HG03354 (cell line): ENCODE measurements at regions not wholly inside any gene's neighbourhood (a gene's known extent, or its start where the extent isn't known, plus 50 kb on each side); places are given as distances from the start of the nearest gene placed in this dataset.
"Not testable (repeated sequence)": the region's sequence is repeated elsewhere in the genome, so short reads cannot be mapped to it uniquely, and the experiment has no call there.

Experiments
- ATAC-seq: cut with Tn5 transposase; IDR thresholded peaks from one replicate; pipeline ENCODE4 v1.9.1; 2021; ENCODE audit warnings: mild to moderate bottlenecking; ENCODE audit not compliant: unreplicated experiment, poor library complexity, severe bottlenecking

GRCh38 chr11:96954587-96955242 lies 564.9 kb downstream of the JRKL start:
- no peak for ATAC-seq

- ATAC-seq, result no peak
Measured at GRCh38 chr11:96960476-96960875, 570.7 kb downstream of the JRKL start.

- ATAC-seq, result no peak
Measured at GRCh38 chr11:96960926-96961325, 571.1 kb downstream of the JRKL start.

- no peak for ATAC-seq
Measured at GRCh38 chr11:96961931-96962330, 572.1 kb downstream of the JRKL start.

- ATAC-seq, result no peak
Measured at GRCh38 chr11:96963375-96963774, 573.6 kb downstream of the JRKL start.

- ATAC-seq, result no peak
Measured at GRCh38 chr11:96964661-96965060, 574.8 kb downstream of the JRKL start.

- ATAC-seq, result no peak
Measured at GRCh38 chr11:96967616-96968015, 577.8 kb downstream of the JRKL start.

- no peak for ATAC-seq
Measured at GRCh38 chr11:96969251-96969650, 579.4 kb downstream of the JRKL start.

GRCh38 chr11:96978751-96979150 lies 588.9 kb downstream of the JRKL start:
- ATAC-seq, result no peak

GRCh38 chr11:96986516-96986915 lies 596.7 kb downstream of the JRKL start:
- no peak for ATAC-seq

- ATAC-seq, result no peak
Measured at GRCh38 chr11:96990914-96991313, 601.1 kb downstream of the JRKL start.

GRCh38 chr11:97000481-97000880 lies 610.7 kb downstream of the JRKL start:
- no peak for ATAC-seq

- no peak for ATAC-seq
Measured at GRCh38 chr11:97007283-97007682, 617.5 kb downstream of the JRKL start.

GRCh38 chr11:97009613-97010012 lies 619.8 kb downstream of the JRKL start:
- no peak for ATAC-seq

- ATAC-seq, result not testable (repeated sequence)
Measured at GRCh38 chr11:97010997-97011396, 621.2 kb downstream of the JRKL start.

- no peak for ATAC-seq
Measured at GRCh38 chr11:97015327-97015726, 625.5 kb downstream of the JRKL start.

- ATAC-seq, result no peak
Measured at GRCh38 chr11:97019305-97019704, 629.5 kb downstream of the JRKL start.

- no peak for ATAC-seq
Measured at GRCh38 chr11:97019754-97020153, 629.9 kb downstream of the JRKL start.

GRCh38 chr11:97022955-97023354 lies 633.1 kb downstream of the JRKL start:
- no peak for ATAC-seq

- ATAC-seq, result no peak
Measured at GRCh38 chr11:97028836-97029406, 639.1 kb downstream of the JRKL start.

- ATAC-seq, result no peak
Measured at GRCh38 chr11:97033178-97033577, 643.4 kb downstream of the JRKL start.

GRCh38 chr11:97048481-97048880 lies 658.7 kb downstream of the JRKL start:
- ATAC-seq, result no peak
